ENCODE measurements at regions not wholly inside any gene's neighbourhood (a gene's known extent, or its start where the extent isn't known, plus 50 kb on each side); places are given as distances from the start of the nearest gene placed in this dataset.

GRCh38 chr5:54728588-54728915 lies 211.0 kb downstream of the SNX18 start:
- H4K20me1 ChIP-seq (ENCODE audit: low read length): no peaks in the 10 kb centered on the region
- no peaks in the 10 kb centered on the region for H3K27me3 ChIP-seq (ENCODE audit: low read length)
- H3K9me2 ChIP-seq (replicated peaks; ENCODE audit: low read length): no peaks in the 10 kb centered on the region
- intact Hi-C loops (cut with micrococcal nuclease): no loop called here
- no peaks in the 10 kb centered on the region for H3F3A ChIP-seq (ENCODE audit: low read length, unreplicated experiment)
- no peak overlapping the region for H3K4me3 ChIP-seq (ENCODE audit: low read length)
- H3K4me1 ChIP-seq (ENCODE audit: insufficient read depth, low read length): peaks cover 7% of the 10 kb centered on the region; the same call in 1 of the 2 replicates
- BruUV-seq (replicated peaks): no TSS peak
- no peak for DNase-seq
- no peak overlapping the region for H3K4me2 ChIP-seq (ENCODE audit: low read length)
- H3K9me3 ChIP-seq (ENCODE audit: low read length): no peaks in the 10 kb centered on the region
- ChIA-PET CTCF (no interaction called here), POLR2A (ENCODE audit: unreplicated experiment) (no interaction called here)
- no peak for ATAC-seq
- H3K27ac ChIP-seq (ENCODE audit: low read length): no peak overlapping the region
- TF ChIP-seq CTCF (conservative IDR thresholded peaks at IDR 0.05; ENCODE audit: low read depth, low read length) (no peak), EZH2phosphoT487 (IDR thresholded peaks at IDR 0.05; ENCODE audit: borderline replicate concordance, low read length) (no peak), EZH2 (IDR thresholded peaks at IDR 0.05; ENCODE audit: low read length, unreplicated experiment) (no peak)
- no peak overlapping the region for H2AFZ ChIP-seq (ENCODE audit: low read length)
- H3K36me3 ChIP-seq (ENCODE audit: low read depth, low read length): no peaks in the 10 kb centered on the region
- no peaks in the 10 kb centered on the region for H3K79me2 ChIP-seq (ENCODE audit: low read length)
- no peak overlapping the region for H3K9ac ChIP-seq (ENCODE audit: low read length)

GRCh38 chr5:54727874-54728587 lies 210.5 kb downstream of the SNX18 start:
- no peak overlapping the region for H3K27ac ChIP-seq (ENCODE audit: low read length)
- CTCF ChIA-PET: no interaction called here

More at GRCh38 chr5:54727874-54728587, 210.5 kb downstream of the SNX18 start:
- Histone ChIP-seq H3K9ac (ENCODE audit: low read length) (no peak overlapping the region), H3K4me1 (ENCODE audit: insufficient read depth, low read length) (peaks cover 7% of the 10 kb centered on the region; the same call in 1 of the 2 replicates), H3K4me3 (ENCODE audit: low read length) (no peak overlapping the region), H3K9me3 (ENCODE audit: low read length) (no peaks in the 10 kb centered on the region), H3K4me2 (ENCODE audit: low read length) (no peak overlapping the region), H3K79me2 (ENCODE audit: low read length) (no peaks in the 10 kb centered on the region), H2AFZ (ENCODE audit: low read length) (no peak overlapping the region), H3F3A (ENCODE audit: low read length, unreplicated experiment) (no peaks in the 10 kb centered on the region), H4K20me1 (ENCODE audit: low read length) (no peaks in the 10 kb centered on the region), H3K9me2 (replicated peaks; ENCODE audit: low read length) (no peaks in the 10 kb centered on the region), H3K36me3 (ENCODE audit: low read depth, low read length) (no peaks in the 10 kb centered on the region), H3K27me3 (ENCODE audit: low read length) (no peaks in the 10 kb centered on the region)
- intact Hi-C loops (cut with micrococcal nuclease): no loop called here
- DNase-seq (no peak), ATAC-seq (no peak)
- no TSS peak for BruUV-seq (replicated peaks)
- POLR2A ChIA-PET (ENCODE audit: unreplicated experiment): no interaction called here
- TF ChIP-seq EZH2 (IDR thresholded peaks at IDR 0.05; ENCODE audit: low read length, unreplicated experiment) (no peak), EZH2phosphoT487 (IDR thresholded peaks at IDR 0.05; ENCODE audit: borderline replicate concordance, low read length) (no peak), CTCF (conservative IDR thresholded peaks at IDR 0.05; ENCODE audit: low read depth, low read length) (no peak)
